GM18868 (cell line): ENCODE measurements at regions not wholly inside any gene's neighbourhood (a gene's known extent, or its start where the extent isn't known, plus 50 kb on each side); places are given as distances from the start of the nearest gene placed in this dataset.
A peak's percentile ranks its signal among the peaks of the same experiment; 100 is the strongest.
"Not testable (repeated sequence)": the region's sequence is repeated elsewhere in the genome, so short reads cannot be mapped to it uniquely, and the experiment has no call there.

Source experiments
- ATAC-seq: cut with Tn5 transposase; IDR thresholded peaks from one replicate; pipeline ENCODE4 v1.9.1; 2021; ENCODE audit warnings: mild to moderate bottlenecking, moderate library complexity; ENCODE audit not compliant: unreplicated experiment

DNA sequence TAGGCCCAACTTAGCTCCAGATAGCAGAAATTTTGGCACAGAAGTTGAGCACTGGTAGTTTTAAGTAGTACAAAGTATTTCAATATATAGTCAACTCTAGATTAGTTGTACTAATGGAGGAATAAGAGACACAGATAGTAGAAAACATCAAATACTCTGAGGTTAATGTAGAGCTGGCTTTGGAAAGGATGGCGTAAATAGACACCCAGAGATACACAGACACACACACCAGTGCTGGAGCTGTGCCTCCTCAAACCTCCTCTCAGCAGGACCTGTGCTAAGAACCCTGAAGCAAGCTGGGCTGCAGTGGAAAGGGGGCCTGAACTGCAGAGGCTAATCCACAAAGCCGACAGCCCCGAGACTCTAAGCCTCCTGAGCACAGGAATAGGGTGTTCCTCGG is 67.0 kb upstream of the EDEM3 start:
- no peak for ATAC-seq

DNA sequence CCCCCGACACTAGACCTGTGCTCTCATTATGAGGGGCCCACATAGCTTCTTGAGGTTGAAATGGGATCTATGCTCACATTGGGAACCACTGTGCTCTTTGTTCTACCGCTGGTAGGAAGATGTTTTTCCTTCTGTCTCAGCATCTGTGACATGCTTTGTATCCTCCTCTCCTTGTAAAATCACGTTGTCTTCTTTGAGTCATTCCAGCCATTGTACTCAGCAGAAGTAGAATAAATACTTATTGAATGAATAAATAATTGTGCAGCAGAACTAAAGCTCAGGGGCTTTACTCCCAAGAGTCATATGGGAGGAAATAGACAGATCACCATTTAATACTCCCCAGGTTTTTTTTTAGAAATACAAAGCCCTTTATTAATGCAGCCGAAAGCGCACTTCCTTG is 66.3 kb upstream of the EDEM3 start:
- no peak for ATAC-seq

DNA sequence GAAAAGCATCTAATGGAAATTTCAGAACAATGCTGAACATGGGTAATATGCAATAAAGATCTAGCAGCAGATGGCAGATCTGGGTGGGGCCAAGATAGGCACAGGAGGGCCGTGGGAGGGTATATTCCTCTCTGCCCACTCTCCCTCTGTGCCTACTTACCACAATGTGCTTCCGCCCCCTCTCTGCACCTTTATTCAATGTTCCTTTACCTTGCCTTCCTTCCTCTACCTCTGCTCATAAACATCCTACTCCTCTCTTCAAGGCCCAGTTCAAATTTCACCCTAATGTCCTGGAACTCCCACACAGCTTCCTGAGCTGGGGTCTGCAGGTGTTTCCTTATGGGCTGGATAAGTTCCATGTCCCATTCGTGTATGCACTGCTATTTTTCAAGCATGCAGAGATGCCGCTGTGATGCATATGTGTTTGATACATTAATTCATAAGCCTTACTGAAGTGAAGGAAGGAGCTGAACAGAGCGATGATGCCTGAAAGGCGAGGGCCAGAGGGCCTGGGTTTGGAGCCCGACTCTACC is 65.6 kb upstream of the EDEM3 start:
- no peak for ATAC-seq

DNA sequence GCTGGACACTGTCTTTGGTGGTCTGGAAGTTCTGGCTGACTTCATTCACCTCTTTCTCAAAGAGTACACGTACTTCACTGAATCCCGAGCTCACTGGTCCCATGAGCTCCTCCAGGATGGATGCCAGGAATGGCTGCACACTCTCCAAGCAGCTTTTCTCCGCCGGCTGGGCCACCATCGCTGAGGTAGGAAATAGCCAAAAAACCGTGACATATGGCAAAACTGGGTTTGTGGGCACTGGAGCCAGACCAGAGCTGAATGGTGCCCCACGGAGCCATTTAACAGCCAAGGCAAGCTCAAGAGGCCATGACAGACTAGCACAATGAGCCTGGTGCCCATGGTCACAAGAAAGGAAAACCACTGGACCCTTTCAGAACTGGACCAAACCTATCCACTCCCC is 64.0 kb upstream of the EDEM3 start:
- ATAC-seq, result no peak

DNA sequence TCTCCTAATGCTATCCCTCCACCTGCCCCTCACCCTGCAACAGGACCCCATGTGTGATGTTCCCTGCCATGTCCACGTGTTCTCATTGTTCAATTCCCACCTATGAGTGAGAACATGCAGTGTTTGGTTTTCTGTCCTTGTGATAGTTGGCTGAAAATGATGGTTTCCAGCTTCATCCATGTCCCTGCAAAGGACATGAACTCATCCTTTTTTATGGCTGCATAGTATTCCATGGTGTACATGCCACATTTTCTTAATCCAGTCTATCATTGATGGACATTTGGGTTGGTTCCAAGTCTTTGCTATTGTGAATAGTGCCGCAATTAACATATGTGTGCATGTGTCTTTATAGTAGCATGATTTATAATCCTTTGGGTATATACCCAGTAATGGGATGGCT is 62.3 kb upstream of the EDEM3 start:
- not testable (repeated sequence) for ATAC-seq

DNA sequence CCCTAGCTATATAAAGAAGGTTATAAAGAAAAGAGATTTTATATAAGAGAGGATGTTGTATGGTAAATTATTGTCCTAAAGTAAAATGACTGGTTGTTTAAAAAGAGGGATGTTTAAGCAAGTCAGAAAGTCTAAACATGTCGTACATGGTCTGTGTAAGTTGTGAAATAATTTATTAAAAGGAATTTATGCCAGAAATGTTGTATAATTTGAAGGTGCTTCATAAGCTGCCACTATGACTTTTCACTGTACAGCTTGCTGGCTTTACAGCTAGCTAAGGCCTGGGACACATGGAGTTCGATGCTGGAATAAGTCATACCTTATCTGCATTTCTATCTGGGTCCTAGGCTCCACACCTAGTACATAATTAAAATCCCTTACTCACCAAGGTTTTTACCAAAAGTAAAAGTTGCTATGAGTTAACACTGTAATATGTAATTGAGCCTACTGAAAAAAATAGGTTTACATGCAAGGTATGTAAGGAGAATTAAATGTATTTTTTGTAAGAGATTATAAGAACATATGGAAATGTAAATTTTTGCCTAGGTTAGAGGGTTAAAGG is 59.0 kb upstream of the EDEM3 start:
- ATAC-seq, result no peak

DNA sequence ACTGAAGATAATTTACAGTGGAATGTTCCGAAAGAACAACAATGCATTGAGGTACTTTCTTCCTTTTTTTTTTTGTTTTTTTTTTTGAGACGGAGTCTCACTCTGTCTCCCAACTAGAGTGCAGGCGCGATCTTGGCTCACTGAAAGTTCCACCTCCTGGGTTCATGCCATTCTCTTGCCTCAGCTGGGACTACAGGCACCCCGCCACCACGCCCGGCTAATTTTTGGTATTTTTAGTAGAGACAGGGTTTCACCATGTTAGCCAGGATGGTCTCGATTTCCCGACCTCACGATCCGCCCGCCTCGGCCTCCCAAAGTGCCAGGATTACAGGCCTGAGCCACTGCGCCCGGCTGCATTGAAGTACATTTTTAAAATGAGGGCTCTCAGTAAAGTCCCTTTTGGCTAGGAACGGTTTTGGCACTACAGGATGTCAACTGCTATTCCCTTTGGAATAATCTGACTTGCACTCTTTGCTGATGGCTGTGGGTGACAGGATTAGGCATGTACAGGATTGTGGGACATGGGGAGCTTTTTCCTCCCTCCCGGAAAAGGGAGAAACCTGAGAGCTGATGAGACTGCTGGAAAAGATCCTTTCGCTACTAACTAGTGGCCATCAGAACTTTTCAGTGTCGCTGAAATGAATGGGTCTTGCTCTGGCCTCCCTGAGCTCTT is 56.9 kb upstream of the EDEM3 start:
- no peak for ATAC-seq

DNA sequence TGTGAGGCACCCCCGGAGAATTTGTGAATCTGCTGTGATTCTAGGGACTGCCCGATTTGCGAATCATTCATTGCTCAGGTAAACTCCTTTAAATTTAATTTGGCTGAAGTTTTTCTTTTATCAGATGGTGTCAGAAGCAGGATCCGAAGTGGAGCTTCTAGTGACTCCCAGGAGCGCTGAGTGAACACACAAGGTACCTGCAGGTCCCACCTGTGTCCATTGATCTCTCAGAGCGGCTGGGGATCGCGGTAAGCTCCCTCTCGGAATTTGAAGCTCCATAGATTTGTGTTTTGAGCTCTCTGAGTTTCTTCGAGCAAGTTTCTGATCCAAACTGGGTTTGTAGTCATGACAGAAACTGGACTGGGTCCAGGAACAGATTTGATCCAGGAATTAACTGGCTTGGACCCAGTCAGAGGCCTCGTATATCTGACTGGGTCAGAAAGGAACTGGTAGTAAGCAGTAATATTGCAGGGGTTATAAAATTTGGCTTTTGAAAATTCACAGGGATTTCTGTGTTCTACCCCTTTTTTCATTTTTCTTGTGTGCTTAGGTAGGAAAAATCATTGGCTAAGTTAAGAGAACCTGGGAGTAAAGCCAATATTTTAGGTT is 56.2 kb upstream of the EDEM3 start:
- no peak for ATAC-seq

DNA sequence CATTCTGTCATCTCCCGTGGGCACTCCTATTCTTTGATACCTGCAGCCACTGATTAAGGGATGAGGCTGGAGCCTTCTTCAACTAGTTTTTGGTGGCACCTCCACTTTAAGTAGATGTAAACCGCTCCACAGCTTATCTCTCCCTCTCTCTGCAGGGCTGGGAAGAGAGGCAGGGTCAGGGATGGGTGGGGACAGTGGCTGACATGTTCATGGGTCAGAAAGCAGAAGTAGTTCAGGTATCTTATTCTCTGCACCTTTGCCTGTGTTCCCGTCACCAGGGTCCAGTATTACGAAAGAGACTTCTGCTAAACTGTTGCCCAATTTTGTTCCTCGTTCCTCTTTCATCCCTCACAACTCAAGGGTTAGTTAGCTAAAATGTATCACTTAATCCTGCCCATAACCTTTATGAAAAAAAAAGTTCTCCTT is 51.7 kb upstream of the EDEM3 start:
- ATAC-seq, result no peak

DNA sequence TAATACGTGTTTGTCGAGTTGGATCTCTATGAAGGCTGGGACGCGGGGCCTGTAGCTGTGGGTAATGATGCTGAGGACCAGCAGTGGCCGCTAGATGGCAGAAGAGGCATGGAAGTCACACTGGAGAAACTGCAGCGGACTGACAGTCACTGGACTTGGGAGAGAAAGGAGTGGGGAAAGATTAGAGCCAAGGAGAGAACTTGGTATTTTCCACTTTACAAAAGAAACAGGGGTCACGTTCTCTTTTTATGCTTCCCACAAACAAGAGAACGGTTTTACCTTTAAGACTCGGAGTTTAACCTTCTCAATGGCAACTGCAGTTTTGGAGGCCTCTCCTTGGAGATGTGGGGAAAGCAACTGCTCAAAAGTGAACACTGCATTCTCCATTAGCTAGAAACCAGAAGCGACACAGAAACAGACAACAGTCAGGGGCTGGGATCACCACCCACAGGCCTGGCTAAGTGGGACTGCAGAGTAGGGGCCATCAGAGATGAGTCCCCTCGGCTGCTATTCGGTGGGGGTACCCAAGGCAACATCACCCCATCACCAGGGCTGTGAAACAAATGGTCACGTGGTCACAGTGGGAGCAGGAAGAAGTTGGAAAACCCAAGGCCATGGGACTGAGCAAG is 51.1 kb upstream of the EDEM3 start:
- ATAC-seq, result peak; percentile 86
